Left lobe of liver (tissue), 2 donors: ENCODE measurements at regions not wholly inside any gene's neighbourhood (a gene's known extent, or its start where the extent isn't known, plus 50 kb on each side); places are given as distances from the start of the nearest gene placed in this dataset.

Source experiments
- ATAC-seq: fragments of 200-7000 bp; cut with Tn5 transposase; one replicate; pipeline ENCODE4 v1.9.1; 2020; ENCODE audit warnings: mild to moderate bottlenecking, moderate library complexity
- DNase-seq: peaks from one replicate; pipeline ENCODE4 v3.0.0-alpha.2; 2020; ENCODE audit warnings: low spot score
- donor health status: DM: no; HTN: no; CAD: no; lungs with moderate emphysema.
- donor health status: DM: no; HTN: yes; CAD: no.

DNA sequence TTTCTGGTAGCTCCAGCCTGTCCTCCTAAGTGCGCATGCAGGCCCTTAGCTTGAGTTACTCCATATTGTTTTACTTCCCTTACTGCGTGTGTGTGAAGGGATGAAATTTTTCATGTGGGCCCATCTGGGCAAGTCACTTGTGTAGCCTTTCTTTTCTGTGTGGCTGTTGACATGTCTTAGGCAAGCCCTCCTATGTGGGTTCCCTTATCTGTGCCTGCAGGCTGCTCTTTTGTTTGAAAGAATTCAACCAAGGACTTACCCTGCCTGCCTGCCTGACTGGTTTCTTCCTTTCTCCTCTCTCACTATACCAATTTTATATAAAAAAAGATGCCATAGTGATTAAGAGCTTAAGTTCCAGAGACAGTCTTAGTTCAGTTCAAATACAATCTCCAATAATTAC lies 249.3 kb downstream of the ATG4C start:
- ATAC-seq: no peak
- no peak for DNase-seq

DNA sequence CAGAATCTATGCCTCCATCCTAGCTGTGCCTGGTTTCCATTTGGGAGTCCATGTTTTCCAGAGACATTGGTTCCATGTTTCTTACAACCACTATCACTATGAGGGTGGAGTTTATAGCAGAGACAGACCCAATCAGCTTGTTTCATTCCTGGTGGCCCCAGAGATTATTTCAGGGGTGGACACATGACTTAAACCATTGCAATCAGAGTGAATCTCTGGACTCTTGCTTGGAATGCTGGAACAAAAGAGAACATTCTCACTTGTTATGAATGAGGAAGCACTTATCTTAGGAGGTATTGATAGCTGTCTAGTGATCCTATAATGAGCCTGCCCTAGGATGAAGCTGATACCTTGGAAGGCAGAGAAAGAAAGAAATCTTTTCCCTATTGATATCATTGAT lies 250.3 kb downstream of the ATG4C start:
- DNase-seq: no peak
- ATAC-seq: no peak

DNA sequence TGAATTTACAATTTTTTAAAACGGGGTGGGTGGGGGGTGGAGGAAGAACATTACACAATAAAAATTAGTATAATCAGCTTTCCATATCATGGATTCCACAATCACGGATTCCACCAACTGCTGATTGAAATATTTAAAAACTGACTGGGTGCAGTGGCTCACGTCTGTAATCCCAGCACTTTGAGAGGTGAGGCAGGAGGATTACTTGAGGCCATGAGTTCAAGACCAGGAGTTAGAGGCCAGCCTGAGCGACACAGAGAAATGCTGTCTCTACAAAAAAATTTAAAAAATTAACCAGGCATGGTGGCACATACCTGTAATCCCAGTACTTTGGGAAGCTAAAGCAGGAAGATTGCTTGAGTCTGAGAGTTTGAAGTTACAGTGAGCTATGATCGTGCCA lies 254.7 kb downstream of the ATG4C start:
- no peak for ATAC-seq
- no peak for DNase-seq

DNA sequence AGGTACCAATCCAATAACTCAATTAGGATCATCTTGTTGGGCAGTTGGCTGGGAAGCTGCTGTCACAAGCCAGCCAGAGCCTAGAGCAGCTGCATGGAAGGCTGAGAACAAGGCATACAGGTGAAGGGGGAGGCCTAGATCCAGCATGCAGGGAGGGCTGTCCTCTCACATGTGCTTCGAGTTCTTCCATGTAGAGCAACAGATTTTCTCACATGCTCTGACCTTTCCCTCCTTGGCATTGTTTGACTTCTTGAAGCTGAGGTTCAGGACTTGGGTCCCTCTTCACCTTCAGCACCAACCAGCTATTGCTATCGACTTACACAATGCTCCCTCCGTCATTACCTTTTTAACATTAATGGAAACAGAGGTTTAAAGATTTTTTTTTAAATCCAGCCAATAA lies 257.7 kb downstream of the ATG4C start:
- ATAC-seq: no peak

DNA sequence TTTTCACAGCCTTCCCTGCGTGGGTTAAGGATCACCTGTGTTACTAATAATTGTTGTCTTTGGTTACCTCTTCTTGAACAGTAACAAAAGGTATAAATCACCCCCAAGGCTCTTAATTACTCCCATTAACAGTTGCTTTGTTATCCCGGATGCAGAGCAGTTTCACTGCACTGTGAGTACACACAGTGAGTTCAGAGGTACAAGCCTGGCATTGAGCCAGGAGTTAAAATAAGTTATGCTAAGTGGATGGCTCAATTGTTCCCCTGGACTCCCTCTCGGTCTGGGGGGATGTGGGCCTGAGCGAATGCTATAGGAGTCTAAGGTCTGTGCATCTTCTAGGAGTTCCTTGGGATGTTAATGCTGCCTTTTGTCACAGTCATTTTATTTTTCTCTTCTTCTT lies 258.3 kb downstream of the ATG4C start:
- ATAC-seq (no peak), DNase-seq (no peak)

More for the DNA sequence above, 257.7 kb downstream of the ATG4C start:
- DNase-seq: no peak

DNA sequence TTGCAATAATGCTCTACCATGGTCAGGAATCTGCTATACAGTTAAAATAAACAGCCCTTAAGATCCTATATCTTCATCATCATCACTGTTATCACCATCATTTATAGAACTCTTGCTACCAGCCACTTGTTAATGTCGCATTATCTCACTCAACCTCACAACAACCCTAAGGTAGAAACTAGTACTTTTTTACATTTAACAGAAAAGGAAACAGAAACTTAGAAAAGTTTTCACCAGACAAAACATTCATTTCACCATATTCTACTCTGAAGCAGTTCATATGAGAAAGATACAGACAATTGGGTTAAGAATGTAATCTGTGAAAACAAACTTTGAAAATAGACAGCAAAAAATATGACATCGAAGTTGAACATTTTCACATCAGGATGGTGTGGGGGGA lies 262.6 kb downstream of the ATG4C start:
- ATAC-seq (no peak), DNase-seq (no peak)

DNA sequence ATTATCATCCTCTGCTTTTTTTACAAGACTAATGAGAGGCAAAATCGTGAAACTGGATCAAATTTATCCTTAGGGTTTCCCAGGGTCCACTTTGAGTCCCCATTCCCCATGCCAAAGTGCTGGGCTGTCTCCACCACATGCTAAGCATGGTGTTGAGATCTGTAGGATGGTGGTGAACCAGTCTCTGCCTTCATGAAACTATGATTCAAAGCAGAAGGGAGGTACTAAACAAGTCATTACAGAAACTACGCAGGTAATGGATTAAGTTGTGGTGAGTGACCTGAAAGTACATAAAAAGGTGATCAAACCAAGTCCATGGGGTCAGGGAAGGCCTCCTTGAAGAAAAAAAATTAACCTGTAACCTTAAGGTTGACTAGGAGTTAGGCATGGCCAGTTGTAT lies 265.2 kb downstream of the ATG4C start:
- ATAC-seq: no peak
- DNase-seq: no peak

DNA sequence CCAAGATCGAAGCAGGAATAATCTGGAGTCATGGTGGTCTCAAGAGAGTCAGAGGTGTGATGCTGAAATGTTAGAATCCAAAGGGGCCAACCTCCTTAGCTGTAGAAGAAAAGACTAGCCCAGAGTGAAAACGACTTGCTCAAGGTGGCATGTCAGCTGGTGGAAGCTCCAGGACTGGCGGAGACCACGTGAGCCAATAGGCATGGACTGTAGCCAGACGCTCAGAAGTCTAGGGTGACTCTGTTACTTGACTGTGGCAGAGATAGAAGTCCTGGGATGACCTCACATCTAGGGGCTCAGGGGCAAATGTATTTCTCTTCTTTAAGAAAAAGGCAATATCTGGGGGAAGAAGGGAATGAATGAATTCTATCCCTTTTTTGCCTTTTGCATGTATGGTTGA lies 267.4 kb downstream of the ATG4C start:
- DNase-seq (no peak), ATAC-seq (no peak)

DNA sequence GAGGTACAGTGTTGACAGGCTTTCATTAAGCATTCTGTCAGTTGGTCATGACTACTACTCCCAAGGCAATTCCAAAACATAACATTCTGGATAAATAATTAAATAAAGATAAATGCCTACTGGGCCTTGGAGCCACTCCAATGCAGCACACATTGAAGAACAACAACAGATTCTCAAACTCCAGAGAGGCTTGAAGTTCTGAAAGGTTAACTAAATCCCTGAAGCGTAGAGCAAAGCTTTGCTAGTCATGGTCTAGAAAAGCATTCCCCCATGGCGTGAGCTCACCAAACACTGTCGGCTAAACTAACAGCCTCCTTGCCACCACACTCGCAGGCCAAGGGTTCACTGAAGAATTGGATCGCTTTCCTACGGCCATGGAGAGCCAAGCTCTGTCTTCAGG lies 268.0 kb downstream of the ATG4C start:
- no peak for ATAC-seq

DNA sequence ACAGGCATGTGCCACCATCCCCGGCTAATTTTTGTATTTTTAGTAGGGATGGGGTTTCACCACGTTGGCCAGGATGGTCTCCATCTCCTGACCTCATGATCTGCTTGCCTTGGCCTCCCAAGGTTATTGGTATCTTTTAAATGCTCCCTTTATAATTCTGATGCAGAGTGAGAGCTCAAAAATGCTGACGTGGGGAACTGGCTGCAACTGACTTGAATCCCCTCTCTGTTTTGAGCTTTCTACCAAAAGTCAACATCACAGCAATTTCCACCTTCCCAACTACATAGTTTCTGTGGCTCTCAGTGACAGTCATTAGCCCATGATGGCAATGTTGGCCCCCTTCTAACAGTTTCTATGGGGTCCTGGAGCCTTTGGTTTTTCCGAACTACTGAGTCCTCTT lies 268.2 kb upstream of the FOXD3 start:
- DNase-seq: no peak
- no peak for ATAC-seq

More for the DNA sequence above, 268.0 kb downstream of the ATG4C start:
- DNase-seq: no peak

DNA sequence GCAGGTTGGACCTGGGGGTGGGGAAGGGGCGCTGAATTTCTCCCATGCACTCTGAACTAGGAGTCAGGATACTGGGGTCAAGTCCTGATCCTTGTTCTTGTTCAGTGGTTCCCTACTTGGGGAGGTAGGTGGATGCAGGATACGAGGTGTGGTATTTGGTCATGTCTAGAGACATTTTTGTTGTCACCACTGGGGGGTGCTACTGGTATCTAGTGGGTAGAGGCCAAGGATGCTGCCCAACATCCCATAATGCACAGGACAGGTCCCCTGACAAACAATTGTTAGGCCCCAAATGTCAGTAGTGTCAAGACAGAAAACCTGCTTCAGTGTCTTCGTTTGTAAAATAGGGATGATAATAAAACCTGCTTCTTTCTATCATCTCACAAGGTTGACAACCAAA lies 259.0 kb upstream of the FOXD3 start:
- DNase-seq: no peak

DNA sequence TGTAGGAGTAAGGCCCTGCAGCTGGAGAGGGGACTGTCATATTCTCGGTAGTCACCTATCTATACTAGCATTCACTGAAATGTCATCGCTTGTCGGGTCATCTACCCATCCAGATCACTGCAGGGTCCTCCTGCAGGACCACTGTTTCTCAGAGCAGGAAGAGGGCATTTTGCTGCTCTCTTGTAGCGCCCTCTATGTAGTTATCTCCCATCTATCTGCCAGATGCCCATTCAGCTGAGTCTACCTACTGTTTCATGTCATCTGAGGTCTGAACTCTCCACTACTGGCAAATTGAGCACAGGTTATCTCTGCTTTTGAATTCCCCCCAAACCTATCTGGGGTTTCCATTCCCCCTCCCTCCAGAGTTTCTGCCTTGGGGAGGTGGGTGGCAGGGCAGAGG lies 258.2 kb upstream of the FOXD3 start:
- ATAC-seq: no peak
- DNase-seq: no peak

More for the DNA sequence above, 259.0 kb upstream of the FOXD3 start:
- ATAC-seq: peak; percentile 41

DNA sequence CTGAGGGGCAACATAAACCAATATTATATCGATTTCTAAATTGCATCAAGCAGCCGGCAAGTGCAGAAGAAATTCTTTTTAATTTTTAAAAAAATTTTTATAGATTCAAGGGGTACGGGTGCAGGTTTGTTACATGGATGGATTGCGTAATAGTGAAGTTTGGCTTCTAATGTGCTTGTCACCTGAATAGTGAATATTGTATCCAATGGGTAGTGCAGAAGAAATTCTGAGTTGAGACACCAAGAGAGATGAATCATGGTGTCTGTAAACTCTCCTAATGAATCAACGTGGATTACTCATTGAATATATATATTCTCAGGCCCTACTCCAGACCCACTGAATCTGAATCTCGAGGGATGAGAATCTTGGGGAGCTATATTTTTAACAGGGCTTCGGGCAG lies 253.7 kb upstream of the FOXD3 start:
- no peak for DNase-seq

DNA sequence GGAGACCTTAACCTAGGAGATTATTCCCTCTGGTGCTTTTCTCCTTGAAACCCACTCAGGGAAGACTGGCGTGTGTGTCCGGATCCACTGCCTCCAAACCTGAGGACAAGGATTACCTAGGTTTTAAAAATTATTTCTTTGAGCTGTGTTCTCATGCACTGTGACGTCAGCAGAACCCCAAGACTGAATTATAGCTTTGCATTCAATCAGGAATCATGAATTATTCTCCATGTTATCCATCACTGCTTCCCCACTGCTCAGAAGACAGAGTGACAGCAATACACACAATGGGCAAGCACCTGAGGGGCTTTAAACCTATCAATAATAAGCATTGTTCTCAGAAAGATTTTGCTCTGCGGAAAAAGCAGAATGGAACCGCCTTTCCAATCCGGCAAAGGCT lies 253.2 kb upstream of the FOXD3 start:
- no peak for ATAC-seq

More for the DNA sequence above, 253.7 kb upstream of the FOXD3 start:
- no peak for ATAC-seq

DNA sequence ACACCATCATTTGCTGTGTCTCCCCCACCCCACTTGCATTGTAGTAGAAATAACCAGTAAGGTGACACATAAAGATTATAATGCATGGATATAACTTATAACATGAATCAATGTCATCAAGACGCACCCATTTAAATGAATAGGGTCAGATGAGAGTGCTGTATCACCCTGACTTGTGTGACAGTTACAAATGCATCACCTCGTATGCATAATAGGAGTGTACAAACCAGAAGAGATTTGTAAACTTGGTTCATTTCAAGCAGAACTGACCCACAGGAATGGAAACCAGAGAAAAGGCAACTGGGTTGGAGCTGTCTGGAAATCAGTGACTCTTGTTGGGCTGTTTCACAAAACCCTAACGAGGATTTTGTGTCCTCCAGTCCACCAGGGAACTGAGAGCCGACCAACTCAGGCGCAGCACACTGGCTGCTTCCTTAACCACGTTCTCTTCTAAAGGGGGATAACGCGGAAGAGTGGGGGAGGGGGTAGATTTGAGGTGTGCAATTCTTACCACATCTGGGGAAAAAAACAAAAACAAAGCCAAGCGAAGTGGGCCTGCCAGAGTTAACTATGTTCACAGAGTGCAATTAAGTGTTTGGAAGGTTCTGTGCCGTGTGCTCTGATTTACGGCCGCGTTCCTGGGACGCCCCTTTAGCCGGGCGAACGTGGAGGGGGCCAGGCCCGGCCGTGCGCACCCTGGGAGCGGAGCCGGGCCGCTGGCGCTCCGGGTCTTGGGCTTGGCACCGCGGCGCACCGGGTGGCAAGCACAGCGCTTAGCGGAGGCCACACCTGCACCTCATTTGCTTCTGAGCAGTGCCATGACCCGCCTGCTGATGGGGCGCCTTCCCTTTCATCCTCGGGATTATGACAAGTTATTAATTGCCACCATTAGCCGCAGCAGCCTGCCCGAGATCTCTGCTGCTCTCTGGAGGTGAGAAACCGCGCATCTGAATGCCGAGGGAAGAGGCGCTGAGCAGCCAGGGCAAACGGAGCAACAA lies 248.8 kb upstream of the FOXD3 start:
- ATAC-seq (peak; percentile 58), DNase-seq (no peak)

More for the DNA sequence above, 253.2 kb upstream of the FOXD3 start:
- DNase-seq: no peak

DNA sequence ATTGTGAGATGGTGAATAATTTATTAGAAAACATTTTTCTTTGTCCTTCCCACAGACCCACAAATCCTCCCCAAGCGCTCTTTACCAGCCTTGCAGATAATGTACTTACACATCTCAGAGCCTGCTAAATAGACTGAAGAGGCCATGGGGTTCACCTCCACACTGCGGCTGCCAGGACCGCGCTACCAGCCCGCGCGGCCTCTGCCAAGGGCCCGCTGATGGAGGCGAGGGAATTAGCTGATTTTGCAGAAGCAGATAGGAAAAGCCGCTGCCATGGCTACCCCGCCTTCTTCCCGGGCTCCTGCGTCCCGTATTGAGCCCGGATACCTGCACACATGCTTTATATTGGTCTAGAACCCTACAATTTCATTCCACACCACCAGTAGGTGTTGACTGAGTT lies 248.0 kb upstream of the FOXD3 start:
- ATAC-seq: no peak

DNA sequence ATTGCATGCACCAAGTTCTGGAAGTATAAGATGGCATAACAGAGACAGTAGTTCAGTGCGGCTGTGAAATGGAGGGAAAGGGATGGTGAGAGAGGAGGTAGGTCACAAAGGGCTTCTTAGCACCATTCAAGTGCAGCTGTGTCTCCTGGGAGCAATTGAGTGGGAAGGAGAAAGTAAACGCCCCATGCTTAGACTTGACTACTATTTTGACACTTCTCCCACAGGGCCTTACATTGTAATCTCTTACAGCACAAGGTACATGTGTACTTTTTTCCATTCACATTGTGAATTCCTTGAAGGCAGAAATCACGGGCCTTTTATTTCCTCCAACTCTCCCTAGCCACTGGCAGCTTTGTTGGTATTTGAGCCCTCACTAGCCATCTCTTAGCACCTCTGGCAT lies 239.6 kb upstream of the FOXD3 start:
- ATAC-seq (no peak), DNase-seq (no peak)

More for the DNA sequence above, 248.0 kb upstream of the FOXD3 start:
- no peak for DNase-seq

DNA sequence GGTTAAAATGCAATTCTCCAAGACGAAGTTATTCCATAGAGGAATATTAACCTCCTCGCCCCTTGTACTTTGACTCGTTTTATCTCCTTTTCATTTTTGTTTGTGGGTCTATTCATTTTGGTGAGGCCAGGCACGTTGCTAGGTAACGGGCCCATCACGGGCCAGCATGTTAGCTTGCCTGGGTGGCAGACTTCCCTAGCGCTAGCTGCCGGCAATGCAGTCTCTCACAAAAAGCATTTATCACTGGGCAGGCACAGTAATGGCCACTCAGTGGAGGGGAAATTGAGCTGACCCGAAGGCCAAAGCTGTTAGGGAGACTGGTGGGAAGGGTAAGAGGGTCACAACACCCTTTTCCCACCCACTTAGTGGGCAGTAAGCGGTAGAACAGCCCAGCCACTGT lies 234.4 kb upstream of the FOXD3 start:
- no peak for ATAC-seq

DNA sequence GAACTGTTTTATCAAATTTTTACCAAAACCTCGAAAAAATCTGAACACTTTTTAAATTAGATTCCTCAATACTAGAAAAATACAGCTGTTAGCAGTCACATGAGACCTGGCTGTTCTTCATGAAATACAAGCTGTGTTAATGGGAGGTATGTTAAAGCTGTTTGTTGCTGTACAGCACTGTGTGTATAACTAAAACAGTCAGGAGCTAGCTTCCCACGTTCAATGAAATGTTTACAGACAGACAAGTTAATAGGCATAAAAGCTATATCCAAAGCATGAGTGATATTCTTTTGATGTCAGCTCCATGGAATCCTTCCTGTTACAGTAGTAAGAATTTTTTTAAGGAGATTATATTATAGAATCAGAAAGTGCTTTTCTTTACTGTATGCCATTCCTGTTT lies 223.2 kb upstream of the FOXD3 start:
- ATAC-seq (no peak), DNase-seq (no peak)

More for the DNA sequence above, 234.4 kb upstream of the FOXD3 start:
- no peak for DNase-seq

DNA sequence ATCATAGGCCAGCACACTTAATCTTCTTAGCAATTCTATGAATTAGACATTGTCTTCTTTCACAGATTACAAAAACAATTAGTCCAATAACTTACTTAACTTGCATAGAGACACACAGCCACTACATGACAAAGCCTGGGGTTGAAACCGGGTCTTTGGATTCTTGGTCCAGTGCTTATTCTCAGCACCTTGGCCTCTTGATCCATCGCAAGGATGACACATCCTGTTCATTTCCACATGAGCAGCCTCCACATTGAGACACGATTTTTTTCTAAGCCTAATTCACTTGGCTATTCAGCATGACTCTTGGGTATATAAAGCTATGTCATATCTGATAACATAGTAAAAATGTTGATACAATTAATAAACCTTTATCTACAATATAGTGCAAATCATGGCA lies 221.0 kb upstream of the FOXD3 start:
- ATAC-seq (no peak), DNase-seq (no peak)

DNA sequence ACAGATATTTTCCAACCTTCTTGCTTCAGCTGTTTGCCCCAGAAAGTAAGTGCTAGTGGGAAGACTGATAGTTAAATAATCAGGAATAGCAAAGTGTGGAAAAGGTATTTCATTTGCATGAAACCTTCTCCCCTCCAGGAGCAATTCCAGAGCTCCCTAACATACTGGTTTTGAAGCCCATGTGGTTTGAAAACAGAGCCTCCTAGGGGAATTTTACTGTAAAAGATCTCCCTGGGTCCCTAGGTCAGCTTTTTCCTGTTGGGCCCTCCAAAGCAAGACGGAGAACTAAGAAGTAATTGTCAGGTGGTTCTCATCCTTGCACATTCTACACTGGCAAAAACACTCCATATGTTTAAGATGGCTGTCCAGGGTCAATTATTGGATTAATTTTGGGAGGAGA lies 218.7 kb upstream of the FOXD3 start:
- ATAC-seq (no peak), DNase-seq (no peak)

DNA sequence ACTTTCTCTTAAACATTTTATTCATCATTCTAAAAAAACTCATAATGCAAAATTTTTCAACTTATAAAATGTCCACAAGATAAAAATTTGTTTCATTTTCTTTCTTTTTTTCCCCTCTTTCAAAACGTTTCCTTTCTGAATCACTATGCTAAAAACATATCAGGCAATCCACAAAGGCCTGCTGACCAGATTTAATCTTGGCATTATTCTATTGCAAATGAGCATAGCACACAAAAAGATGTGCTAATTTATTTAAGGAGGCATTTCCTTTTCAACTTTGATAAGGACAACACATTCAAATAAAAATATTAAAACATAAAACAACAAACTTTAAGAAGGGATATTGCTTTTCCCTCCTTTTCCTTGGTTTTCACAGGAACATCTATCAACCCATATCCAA lies 215.3 kb upstream of the FOXD3 start:
- DNase-seq: no peak
- no peak for ATAC-seq

DNA sequence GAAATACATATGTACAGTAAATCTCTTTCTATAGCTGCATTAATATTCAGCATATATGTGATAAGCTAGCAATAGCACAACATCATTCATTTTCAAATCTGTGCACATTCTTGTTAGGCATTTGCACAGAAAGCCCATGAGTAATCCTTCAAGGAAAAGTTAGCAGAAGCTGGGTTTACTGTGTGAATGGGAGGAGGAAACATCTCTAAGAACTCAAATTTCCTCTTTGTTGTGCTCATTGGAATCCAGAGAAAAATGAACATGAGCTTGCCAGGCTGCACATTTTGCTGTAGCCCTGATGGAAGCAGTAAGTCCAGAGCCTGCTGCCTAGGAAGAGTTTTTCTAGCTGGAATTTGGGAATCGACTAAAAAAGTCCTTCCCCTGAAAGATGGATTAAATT lies 214.2 kb upstream of the FOXD3 start:
- no peak for DNase-seq
- no peak for ATAC-seq
